Lower leg skin (tissue), 3 donors: ENCODE measurements at regions not wholly inside any gene's neighbourhood (a gene's known extent, or its start where the extent isn't known, plus 50 kb on each side); places are given as distances from the start of the nearest gene placed in this dataset.

Source experiments
- CTCF ChIP-seq, 3 donors: fragments of 450-650 bp; IDR thresholded peaks; one replicate each; pipeline ENCODE4 v1.5.1; 2016; ENCODE audit warnings: antibody characterized with exemption in 3 of 3, mild to moderate bottlenecking in 3 of 3, moderate library complexity in 2 of 3
- POLR2A ChIP-seq, 2 donors: fragments of 450-650 bp; IDR thresholded peaks; one replicate each; pipeline ENCODE4 v1.6.1; 2016 to 2017; ENCODE audit warnings: antibody characterized with exemption in 2 of 2, mild to moderate bottlenecking in 1 of 2, moderate library complexity in 1 of 2

GRCh38 chr16:7211781-7212180 is 120.9 kb upstream of the RBFOX1 start:
- TF ChIP-seq POLR2A (IDR thresholded peaks at IDR 0.05) (no peak), CTCF (IDR thresholded peaks at IDR 0.05) (no peak)
